ENCODE measurements at regions not wholly inside any gene's neighbourhood (a gene's known extent, or its start where the extent isn't known, plus 50 kb on each side); places are given as distances from the start of the nearest gene placed in this dataset.

DNA sequence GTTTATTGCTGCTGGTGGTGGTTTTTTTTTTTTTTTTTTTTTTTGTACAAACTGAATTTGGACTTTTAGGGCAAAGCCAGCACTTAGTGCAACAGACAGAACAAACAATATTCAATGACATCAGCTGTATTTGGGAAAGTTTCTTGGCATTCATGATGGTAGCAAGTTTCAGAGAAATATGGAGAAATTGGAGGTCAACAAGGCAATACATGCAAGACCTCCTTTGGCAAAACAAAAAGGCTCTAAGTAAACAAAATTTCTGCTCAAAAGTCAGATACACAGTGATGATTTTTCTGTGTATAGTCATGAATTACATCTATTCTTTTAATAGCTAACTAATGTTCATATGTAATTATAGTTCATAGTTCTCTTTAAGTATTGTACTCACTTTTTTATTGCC lies 612.5 kb upstream of the LUZP2 start:
- TF ChIP-seq, protein P1, sequence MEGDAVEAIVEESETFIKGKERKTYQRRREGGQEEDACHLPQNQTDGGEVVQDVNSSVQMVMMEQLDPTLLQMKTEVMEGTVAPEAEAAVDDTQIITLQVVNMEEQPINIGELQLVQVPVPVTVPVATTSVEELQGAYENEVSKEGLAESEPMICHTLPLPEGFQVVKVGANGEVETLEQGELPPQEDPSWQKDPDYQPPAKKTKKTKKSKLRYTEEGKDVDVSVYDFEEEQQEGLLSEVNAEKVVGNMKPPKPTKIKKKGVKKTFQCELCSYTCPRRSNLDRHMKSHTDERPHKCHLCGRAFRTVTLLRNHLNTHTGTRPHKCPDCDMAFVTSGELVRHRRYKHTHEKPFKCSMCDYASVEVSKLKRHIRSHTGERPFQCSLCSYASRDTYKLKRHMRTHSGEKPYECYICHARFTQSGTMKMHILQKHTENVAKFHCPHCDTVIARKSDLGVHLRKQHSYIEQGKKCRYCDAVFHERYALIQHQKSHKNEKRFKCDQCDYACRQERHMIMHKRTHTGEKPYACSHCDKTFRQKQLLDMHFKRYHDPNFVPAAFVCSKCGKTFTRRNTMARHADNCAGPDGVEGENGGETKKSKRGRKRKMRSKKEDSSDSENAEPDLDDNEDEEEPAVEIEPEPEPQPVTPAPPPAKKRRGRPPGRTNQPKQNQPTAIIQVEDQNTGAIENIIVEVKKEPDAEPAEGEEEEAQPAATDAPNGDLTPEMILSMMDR (IDR thresholded peaks at IDR 0.05): no peak
- TF ChIP-seq POLR2A (IDR thresholded peaks at IDR 0.05): no peak

All from esophagus squamous epithelium (tissue), 4 donors.